ENCODE measurements at regions not wholly inside any gene's neighbourhood (a gene's known extent, or its start where the extent isn't known, plus 50 kb on each side); places are given as distances from the start of the nearest gene placed in this dataset.

DNA sequence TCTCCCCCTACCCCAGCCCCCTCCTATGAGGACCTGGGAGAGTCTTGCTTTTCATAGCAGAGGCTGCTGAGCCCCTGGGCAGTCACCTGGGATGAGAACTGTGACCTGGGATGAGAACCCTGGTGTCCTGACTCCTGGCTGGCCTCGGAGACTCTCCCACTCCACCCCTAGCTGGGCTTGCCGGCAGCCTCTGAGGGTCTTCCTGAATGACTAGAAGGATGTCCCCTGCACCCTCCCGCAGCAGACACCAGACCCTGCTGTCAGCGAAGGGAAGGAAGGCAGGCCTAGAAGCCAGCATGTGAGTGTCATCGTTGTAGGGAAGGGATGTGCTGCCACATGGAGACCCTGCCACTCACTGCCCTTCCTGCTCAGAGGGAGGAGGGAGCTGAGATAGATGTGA is 203.4 kb upstream of the ZNF536 start:
- Histone ChIP-seq H3K9me3 (ENCODE audit: insufficient read depth in 2 of 2, low read depth in 1 of 2, low read length in 1 of 2) (peaks cover 0 to 5% of the 10 kb centered on the region in 2 experiments; a peak in 2 of 4 replicates), H3K27ac (ENCODE audit: low read depth, low read length) (no peak overlapping the region), H3K79me2 (ENCODE audit: control insufficient read depth in 1 of 2, insufficient read depth in 2 of 2, low read length in 2 of 2) (no peaks in the 10 kb centered on the region), H3K18ac (ENCODE audit: extremely low read depth, low read length) (no peak overlapping the region), H3K79me1 (ENCODE audit: low read depth, low read length) (no peaks in the 10 kb centered on the region), H3K23me2 (ENCODE audit: low read depth, low read length) (peaks cover 10% of the 10 kb centered on the region), H2BK20ac (ENCODE audit: low read length) (no peak overlapping the region), H3K4ac (replicated peaks; ENCODE audit: insufficient read length, low read depth, low read length) (no peak overlapping the region), H3K36me3 (ENCODE audit: control insufficient read depth in 2 of 4, insufficient read depth in 4 of 4, low read length in 3 of 4) (peaks cover 0 to 2% (median 0%) of the 10 kb centered on the region in 4 experiments; a peak in 1 of 8 replicates), H3K9ac (replicated peaks in 1 of 4; ENCODE audit: extremely low read depth in 1 of 4, low read depth in 3 of 4, low read length in 3 of 4) (no peak overlapping the region), H4K5ac (ENCODE audit: insufficient read length, low read depth, low read length) (no peak overlapping the region), H2AK5ac (ENCODE audit: low read depth, low read length) (no peak overlapping the region), H4K8ac (ENCODE audit: extremely low read depth, insufficient read depth, low read length) (no peak overlapping the region), H3K4me2 (ENCODE audit: insufficient read depth in 1 of 2, low read depth in 2 of 2, low read length in 2 of 2) (no peak overlapping the region), H3K23ac (ENCODE audit: insufficient read length) (no peak overlapping the region), H3K27me3 (replicated peaks in 1 of 4; ENCODE audit: control insufficient read depth in 3 of 4, extremely low read depth in 1 of 4, insufficient read depth in 3 of 4, low read length in 3 of 4) (no peaks in the 10 kb centered on the region), H3K4me1 (replicated peaks in 1 of 4; ENCODE audit: control insufficient read depth in 3 of 4, insufficient read depth in 4 of 4, low read length in 3 of 4) (no peaks in the 10 kb centered on the region), H3K4me3 (ENCODE audit: extremely low read depth in 1 of 4, insufficient read depth in 2 of 4, low read depth in 3 of 4, low read length in 4 of 4) (no peak overlapping the region), H2BK15ac (ENCODE audit: low read length) (no peak overlapping the region), H4K20me1 (replicated peaks in 1 of 2; ENCODE audit: control insufficient read depth in 1 of 2, insufficient read depth in 2 of 2, low read length in 2 of 2) (peaks cover 0 to 11% of the 10 kb centered on the region in 2 experiments), H2BK5ac (ENCODE audit: low read depth, low read length) (no peak overlapping the region), H2BK12ac (ENCODE audit: low read depth, low read length) (no peak overlapping the region), H3K14ac (ENCODE audit: insufficient read length) (no peak overlapping the region), H2AFZ (ENCODE audit: low read length) (no peak overlapping the region), H3K56ac (replicated peaks; ENCODE audit: insufficient read length, low read depth, low read length) (no peak overlapping the region), H4K91ac (replicated peaks; ENCODE audit: insufficient read length, low read length) (no peak overlapping the region), H2BK120ac (replicated peaks; ENCODE audit: low read depth, low read length) (no peak overlapping the region)
- CTCF ChIA-PET (ENCODE audit: partially characterized antibody) = interaction anchor here (0.9 to 1.3 kb wide), 2 partner anchors 9 to 53 kb away, joined by 3 read pairs; no protein-coding TSS in a partner anchor
- POLR2A ChIA-PET (ENCODE audit: partially characterized antibody) = no interaction called here
- DNase-seq (ENCODE audit: low read depth in 1 of 2, low spot score in 2 of 2) (no peak), FAIRE-seq (no peak)
- no peak for TF ChIP-seq RBBP5 (IDR thresholded peaks at IDR 0.05; ENCODE audit: borderline replicate concordance, low read depth, low read length)
- TF ChIP-seq CBX8 (IDR thresholded peaks at IDR 0.05; ENCODE audit: borderline replicate concordance, low read depth, low read length) = no peak
- no peak for TF ChIP-seq POU5F1 (IDR thresholded peaks at IDR 0.05; ENCODE audit: low read depth, low read length)
- TF ChIP-seq RNF2 (IDR thresholded peaks at IDR 0.05; ENCODE audit: borderline replicate concordance, low read depth, low read length, missing control alignments, poor library complexity, severe bottlenecking) = no peak
- no peak for TF ChIP-seq RAD21 (IDR thresholded peaks at IDR 0.05 in 1 of 2, conservative IDR thresholded peaks at IDR 0.05 in 1 of 2; ENCODE audit: low read depth in 2 of 2, low read length in 2 of 2)
- no peak for TF ChIP-seq SRF (IDR thresholded peaks at IDR 0.05; ENCODE audit: low read depth, low read length)
- TF ChIP-seq EP300 (IDR thresholded peaks at IDR 0.05; ENCODE audit: borderline replicate concordance in 1 of 2, low read depth in 2 of 2, low read length in 2 of 2) = no peak
- WGBS, 2 experiments (ENCODE audit: extremely low coverage in 1 of 2, insufficient coverage in 1 of 2, insufficient read length in 1 of 2, insufficient replicate concordance in 2 of 2, low coverage in 1 of 2, low lambda C conversion rate in 2 of 2, missing lambda C conversion rate in 1 of 2) = 92% methylated on average over 4 of the region's 5 CpGs; no CpG with 5 or more reads in 1 of the 2 experiments

Measured in H1 (cell line).